GM12873 (cell line): ENCODE measurements at regions not wholly inside any gene's neighbourhood (a gene's known extent, or its start where the extent isn't known, plus 50 kb on each side); places are given as distances from the start of the nearest gene placed in this dataset.

Source experiments
- TF ChIP-seq, protein P1 (sequence below): IDR thresholded peaks from 2 replicates; pipeline ENCODE4 v1.5.1; 2012; ENCODE audit warnings: low read depth, mild to moderate bottlenecking, moderate library complexity, low read length, control low read depth; ENCODE audit not compliant: insufficient read depth; ENCODE audit errors: missing control alignments

DNA sequence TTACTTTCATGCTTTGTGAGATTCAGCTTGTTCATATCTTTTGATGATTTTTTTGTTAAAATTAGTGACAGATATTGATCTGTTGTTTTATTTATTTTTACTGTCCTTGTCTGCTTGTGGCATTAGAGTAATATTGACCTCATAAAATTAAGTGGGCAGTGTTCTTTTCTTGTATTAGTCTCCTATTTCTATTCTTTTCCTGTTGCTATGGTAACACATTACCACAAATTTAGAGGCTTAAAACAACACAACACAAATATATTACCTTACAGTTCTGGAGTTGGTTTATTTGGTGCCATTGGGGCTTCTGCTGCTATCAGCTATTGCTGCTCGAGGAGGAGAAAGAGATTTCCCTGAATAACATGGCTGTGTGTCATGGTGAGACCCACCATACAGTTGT, 135.7 kb downstream of the C1orf94 start:
- TF ChIP-seq, protein P1, sequence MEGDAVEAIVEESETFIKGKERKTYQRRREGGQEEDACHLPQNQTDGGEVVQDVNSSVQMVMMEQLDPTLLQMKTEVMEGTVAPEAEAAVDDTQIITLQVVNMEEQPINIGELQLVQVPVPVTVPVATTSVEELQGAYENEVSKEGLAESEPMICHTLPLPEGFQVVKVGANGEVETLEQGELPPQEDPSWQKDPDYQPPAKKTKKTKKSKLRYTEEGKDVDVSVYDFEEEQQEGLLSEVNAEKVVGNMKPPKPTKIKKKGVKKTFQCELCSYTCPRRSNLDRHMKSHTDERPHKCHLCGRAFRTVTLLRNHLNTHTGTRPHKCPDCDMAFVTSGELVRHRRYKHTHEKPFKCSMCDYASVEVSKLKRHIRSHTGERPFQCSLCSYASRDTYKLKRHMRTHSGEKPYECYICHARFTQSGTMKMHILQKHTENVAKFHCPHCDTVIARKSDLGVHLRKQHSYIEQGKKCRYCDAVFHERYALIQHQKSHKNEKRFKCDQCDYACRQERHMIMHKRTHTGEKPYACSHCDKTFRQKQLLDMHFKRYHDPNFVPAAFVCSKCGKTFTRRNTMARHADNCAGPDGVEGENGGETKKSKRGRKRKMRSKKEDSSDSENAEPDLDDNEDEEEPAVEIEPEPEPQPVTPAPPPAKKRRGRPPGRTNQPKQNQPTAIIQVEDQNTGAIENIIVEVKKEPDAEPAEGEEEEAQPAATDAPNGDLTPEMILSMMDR, result no peak

DNA sequence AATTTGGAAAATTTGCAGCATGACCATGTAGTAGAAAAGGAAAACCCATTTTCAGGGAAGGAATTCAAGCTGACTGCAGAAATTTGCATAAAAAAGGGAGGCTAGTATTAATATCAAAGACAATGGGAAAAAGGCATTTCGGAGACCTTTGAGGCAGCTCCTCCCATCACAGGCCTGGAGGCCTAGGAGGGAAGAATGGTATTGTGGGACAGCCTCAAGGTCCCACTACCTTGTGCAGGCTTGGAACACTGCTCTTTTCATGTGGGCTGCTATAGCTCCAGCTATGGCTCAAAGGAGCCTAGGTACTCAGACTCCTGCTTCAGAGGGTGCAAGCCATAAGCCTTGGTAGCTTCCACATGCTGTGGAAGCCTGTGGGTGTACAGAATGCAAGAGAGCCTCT, 139.3 kb downstream of the C1orf94 start:
- TF ChIP-seq, protein P1, result no peak

DNA sequence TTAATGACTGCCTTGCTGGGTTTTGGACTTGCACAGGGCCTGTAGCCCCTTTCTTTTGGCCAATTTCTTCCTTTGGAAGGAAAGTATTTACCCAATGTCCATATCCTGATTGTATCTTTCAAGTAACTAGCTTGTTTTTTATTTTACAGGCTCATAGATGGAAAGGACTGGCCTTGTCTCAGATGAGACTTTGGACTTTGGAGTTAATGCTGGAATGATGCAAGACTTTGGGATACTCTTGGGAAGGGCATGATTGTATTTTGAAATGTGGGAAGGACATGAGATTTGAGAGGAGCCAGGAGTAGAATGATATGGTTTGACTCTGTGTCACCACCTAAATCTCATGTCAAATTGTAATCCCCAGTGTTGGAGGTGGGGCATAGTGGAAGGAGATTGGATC, 140.1 kb downstream of the C1orf94 start:
- TF ChIP-seq, protein P1, result no peak

DNA sequence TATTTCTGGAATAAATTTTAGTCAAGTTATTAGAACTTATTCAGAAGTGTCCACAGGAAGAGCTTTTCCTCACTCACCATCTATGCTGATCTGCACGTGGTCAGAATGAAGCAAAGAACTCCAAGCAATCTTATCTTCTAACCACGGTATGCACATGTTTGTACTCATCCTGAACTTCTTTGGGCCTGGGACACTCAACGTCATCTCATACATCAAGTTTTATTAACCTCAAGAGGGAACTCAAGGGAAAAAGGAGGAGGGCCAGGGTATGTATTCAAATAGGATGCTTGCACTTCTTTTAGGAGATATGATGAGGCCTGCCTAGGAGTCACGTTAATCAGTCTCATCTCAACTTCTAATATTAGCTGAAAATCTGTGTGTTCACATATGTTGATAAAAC, 142.5 kb downstream of the C1orf94 start:
- TF ChIP-seq, protein P1, result no peak

DNA sequence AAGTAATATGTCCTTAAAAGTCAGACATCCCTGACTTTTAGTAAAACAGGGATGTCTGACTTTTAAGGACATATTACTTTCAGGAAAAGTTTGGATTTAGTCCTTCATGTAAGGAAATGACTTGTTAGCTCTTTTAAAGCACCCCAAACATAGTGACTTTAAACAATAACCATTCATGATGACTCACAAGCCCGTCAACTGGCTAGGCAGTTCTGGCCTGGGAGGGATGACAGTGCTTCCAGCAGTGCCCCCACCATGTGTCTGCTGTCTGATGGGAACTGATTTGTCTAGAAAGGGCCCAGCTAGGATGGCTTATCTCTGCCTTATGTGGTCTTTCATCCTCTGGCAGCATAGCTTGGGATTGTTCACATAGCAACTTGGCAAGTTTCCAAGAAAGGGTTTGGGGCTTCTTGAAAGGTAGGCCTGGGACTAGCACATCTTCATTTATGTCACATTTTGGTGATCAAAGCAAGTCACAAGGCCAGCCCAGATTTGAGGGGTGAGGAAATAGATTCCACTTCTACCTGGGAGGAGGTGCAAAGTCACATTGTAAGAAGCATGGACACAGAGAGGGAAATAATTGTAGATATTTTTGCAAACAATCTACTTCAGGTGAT, 143.5 kb downstream of the C1orf94 start:
- TF ChIP-seq, protein P1, result no peak

DNA sequence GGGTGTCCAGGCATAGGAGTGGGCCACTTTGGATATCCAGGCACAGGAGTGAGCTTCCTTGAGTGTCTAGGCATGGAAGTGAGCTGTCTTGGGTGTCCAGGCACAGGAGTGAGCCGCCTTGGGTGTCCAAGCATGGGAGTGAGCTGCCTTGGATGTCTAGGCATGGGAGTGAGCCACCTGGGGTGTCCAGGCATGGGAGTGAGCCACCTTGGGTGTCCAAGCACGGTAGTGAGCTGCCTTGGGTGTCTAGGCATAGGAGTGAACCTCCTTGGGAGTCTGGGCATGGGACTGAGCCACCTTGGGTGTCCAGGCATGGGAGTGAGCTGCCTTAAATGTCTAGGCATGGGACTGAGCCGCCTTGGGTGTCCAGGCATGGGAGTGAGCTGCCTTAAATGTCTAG, 146.3 kb downstream of the C1orf94 start:
- TF ChIP-seq, protein P1, result no peak

DNA sequence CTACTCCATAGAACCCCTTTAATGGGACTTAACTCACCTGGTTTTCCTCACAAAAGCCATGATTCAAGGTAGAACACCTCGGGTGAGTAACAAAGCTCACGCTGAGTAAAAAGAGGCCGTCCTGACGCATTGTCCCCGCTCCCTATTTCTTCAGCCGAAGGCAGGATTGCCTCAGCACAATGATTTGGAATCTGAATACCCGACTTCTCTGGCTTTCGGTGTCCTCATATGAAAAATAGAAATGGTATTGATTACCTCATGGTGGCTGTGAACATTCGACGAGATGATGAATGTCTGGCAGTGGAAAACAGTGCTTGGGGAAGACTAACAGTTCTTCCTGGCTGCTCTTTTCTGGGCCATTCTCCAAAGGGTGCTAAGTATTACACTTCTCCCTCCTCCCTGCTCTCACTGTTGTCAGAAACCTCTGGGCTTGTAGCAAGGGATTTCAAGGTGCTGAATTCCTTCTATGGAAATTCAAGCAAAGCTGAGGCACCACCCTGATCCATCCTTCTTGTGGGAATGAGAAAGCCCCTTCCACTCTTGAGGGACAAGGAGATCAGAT, 148.3 kb downstream of the C1orf94 start:
- TF ChIP-seq, protein P1, result no peak
